HAP-1 (cell line): ENCODE measurements at regions not wholly inside any gene's neighbourhood (a gene's known extent, or its start where the extent isn't known, plus 50 kb on each side); places are given as distances from the start of the nearest gene placed in this dataset.
A peak's percentile ranks its signal among the peaks of the same experiment; 100 is the strongest.
"Not testable (repeated sequence)": the region's sequence is repeated elsewhere in the genome, so short reads cannot be mapped to it uniquely, and the experiment has no call there.

Experiments
- DNase-seq, 2 experiments: peaks; one replicate each; pipeline ENCODE4 v3.0.0-alpha.2; 2016 to 2020; ENCODE audit warnings: low spot score in 2 of 2
- H3K27me3 ChIP-seq: fragments of 250-450 bp; sonication (Bioruptor Pico); 2 replicates; pipeline ENCODE4 v1.5.1; 2020; ENCODE audit warnings: low read depth, mild to moderate bottlenecking, moderate library complexity
- H3K36me3 ChIP-seq: fragments of 250-450 bp; sonication (Bioruptor Pico); replicated peaks from 2 replicates; pipeline ENCODE4 v1.5.1; 2020; ENCODE audit warnings: mild to moderate bottlenecking
- H3K4me1 ChIP-seq: fragments of 250-450 bp; sonication (Bioruptor Pico); 2 replicates; pipeline ENCODE4 v1.5.1; 2020; ENCODE audit warnings: mild to moderate bottlenecking
- H3K4me3 ChIP-seq: fragments of 250-450 bp; sonication (Bioruptor Pico); 2 replicates; pipeline ENCODE4 v1.5.1; 2020; ENCODE audit warnings: mild to moderate bottlenecking, moderate library complexity
- H3K9me3 ChIP-seq: fragments of 250-450 bp; sonication (Bioruptor Pico); 2 replicates; pipeline ENCODE4 v1.5.1; 2020; ENCODE audit warnings: mild to moderate bottlenecking, moderate library complexity
- in situ Hi-C: fragments of 300-500 bp; cut with MboI; formaldehyde crosslinking; loops from 3 replicates; pipeline ENCODE4 v1.14.3; 2020; ENCODE audit warnings: low sequenced_read_pairs, inconsistent platforms, mixed read lengths

- no peak overlapping the region for H3K4me3 ChIP-seq
- H3K9me3 ChIP-seq, result no peaks in the 10 kb centered on the region
- DNase-seq, result no peak
- in situ Hi-C loops, result no loop called here
- H3K4me1 ChIP-seq, result no peaks in the 10 kb centered on the region
- H3K27me3 ChIP-seq, result no peaks in the 10 kb centered on the region
- H3K36me3 ChIP-seq, result no peaks in the 10 kb centered on the region
These were observed 56.5 kb upstream of the NOTCH1 start for GRCh38 chr9:136602193-136602885.

- in situ Hi-C loops, DNase-seq, H3K4me3 ChIP-seq, H3K4me1 ChIP-seq, H3K27me3 ChIP-seq, H3K9me3 ChIP-seq, H3K36me3 ChIP-seq: not testable (repeated sequence)
These were observed 55.6 kb upstream of the NOTCH1 start for GRCh38 chr9:136601250-136601973.

GRCh38 chr9:136599811-136600660, 54.2 kb upstream of the NOTCH1 start:
- no peaks in the 10 kb centered on the region for H3K4me1 ChIP-seq

DNA sequence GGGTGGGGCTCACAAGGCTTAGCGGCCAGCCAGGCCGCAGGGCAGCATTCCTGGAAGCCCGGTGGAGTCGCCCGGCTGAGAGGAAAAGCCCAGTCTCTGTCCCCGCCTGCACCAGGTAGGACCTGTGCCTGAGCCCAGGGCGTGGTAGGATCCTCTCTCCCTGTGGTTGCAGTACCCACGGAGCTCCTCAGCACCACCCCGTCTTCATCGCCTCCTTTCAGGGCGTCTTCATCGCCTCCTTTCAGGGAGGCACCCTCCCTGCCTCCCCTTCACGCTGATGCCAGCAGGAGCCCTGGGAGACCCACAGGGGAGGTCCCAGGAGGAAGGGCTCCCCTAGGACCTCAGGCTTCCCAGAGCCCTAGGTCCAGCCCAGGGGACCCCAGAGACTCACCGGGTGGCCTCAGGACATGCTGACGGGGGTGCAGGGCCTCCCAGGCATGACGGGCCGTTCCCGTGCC, 53.3 kb upstream of the NOTCH1 start:
- DNase-seq, result no peak
- Histone ChIP-seq H3K36me3 (no peaks in the 10 kb centered on the region), H3K27me3 (no peaks in the 10 kb centered on the region), H3K9me3 (no peaks in the 10 kb centered on the region), H3K4me1 (no peaks in the 10 kb centered on the region), H3K4me3 (no peak overlapping the region)
- in situ Hi-C loops, result no loop called here

More at GRCh38 chr9:136599811-136600660, 54.2 kb upstream of the NOTCH1 start:
- in situ Hi-C loops, result no loop called here
- Histone ChIP-seq H3K27me3 (no peaks in the 10 kb centered on the region), H3K9me3 (no peaks in the 10 kb centered on the region), H3K36me3 (no peaks in the 10 kb centered on the region), H3K4me3 (no peak overlapping the region)
- no peak for DNase-seq

DNA sequence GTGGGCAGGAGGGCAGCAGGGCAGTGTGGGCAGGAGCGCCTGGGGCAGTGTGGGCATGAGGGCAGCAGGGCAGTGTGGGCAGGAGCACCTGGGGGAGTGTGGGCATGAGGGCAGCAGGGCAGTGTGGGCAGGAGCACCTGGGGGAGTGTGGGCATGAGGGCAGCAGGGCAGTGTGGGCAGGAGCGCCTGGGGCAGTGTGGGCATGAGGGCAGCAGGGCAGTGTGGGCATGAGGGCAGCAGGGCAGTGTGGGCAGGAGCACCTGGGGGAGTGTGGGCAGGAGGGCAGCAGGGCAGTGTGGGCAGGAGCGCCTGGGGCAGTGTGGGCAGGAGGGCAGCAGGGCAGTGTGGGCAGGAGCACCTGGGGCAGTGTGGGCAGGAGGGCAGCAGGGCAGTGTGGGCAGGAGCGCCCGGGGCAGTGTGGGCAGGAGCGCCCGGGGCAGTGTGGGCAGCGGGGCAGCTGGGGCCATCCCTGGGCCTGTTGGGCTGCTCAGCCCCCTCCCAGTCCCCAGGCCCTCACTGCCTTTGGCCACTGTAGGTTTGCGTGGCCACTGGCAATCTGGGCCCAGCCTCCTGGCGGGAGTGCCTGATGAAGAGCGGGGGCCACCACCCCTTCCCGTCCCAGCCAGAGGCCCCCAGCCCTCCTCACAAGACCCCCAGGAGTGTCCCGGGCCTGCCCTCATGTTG, 52.7 kb upstream of the NOTCH1 start:
- H3K4me3 ChIP-seq, H3K36me3 ChIP-seq, H3K4me1 ChIP-seq, H3K9me3 ChIP-seq, DNase-seq, in situ Hi-C loops, H3K27me3 ChIP-seq: not testable (repeated sequence)

GRCh38 chr9:136597965-136598364, 52.1 kb upstream of the NOTCH1 start:
- Histone ChIP-seq H3K36me3 (no peaks in the 10 kb centered on the region), H3K4me3 (no peak overlapping the region), H3K4me1 (no peaks in the 10 kb centered on the region), H3K9me3 (no peaks in the 10 kb centered on the region), H3K27me3 (no peaks in the 10 kb centered on the region)
- DNase-seq, result no peak
- in situ Hi-C loops, result no loop called here

DNA sequence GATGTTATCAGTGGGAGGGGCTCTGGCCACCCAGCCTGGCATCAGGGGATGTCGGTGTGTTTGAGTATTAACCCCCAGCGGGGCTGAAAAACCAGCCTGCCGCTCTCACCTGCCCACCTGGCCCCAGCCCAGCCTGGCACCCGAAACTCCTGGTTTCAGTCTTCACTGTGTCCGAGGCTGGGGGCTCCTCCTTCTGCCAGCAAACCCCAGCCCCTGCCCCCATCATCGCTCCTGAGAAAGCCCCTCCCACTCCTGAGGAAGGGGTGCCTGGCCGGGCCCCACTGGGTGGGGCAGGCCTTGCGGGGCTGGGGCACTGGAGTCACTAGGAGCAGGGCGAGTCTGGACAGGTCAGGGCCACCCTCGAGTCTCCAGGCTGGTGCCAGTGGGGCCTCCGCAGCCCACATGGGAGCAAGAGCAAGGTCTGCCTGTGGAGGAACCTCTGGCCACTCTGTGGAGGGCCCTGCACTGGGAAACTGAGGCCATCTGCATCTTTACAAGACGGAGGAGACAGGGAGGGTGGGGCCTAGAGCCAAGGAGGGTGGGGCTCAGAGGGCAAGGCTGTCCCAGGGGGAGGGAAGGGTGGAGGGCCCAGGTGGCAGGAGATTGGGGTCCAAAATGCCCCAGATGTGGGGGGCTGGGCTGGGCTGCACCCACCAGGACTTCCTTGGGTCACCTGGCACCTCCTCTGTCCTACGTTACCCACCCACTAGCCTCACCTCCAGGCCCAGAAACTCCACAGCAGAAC, 51.5 kb upstream of the NOTCH1 start:
- Histone ChIP-seq H3K4me1 (no peaks in the 10 kb centered on the region), H3K27me3 (0 out of 2 replicates have a peak, but pooled peaks cover 3% of the 10 kb centered on the region), H3K4me3 (no peak overlapping the region), H3K36me3 (no peaks in the 10 kb centered on the region), H3K9me3 (no peaks in the 10 kb centered on the region)
- in situ Hi-C loops, result no loop called here
- no peak for DNase-seq

- Histone ChIP-seq H3K9me3 (no peaks in the 10 kb centered on the region), H3K4me3 (no peak overlapping the region), H3K4me1 (no peaks in the 10 kb centered on the region), H3K36me3 (no peaks in the 10 kb centered on the region), H3K27me3 (0 out of 2 replicates have a peak, but pooled peaks cover 3% of the 10 kb centered on the region)
- in situ Hi-C loops, result no loop called here
- DNase-seq, result peak in 1 of 2 experiments; percentile 34
These were observed 50.8 kb upstream of the NOTCH1 start for GRCh38 chr9:136596630-136597031.

- Histone ChIP-seq H3K4me1 (no peaks in the 10 kb centered on the region), H3K9me3 (no peaks in the 10 kb centered on the region), H3K4me3 (no peak overlapping the region), H3K27me3 (0 out of 2 replicates have a peak, but pooled peaks cover 3% of the 10 kb centered on the region), H3K36me3 (no peaks in the 10 kb centered on the region)
- in situ Hi-C loops, result no loop called here
- no peak for DNase-seq
These were observed 50.4 kb upstream of the NOTCH1 start for GRCh38 chr9:136596217-136596616.

DNA sequence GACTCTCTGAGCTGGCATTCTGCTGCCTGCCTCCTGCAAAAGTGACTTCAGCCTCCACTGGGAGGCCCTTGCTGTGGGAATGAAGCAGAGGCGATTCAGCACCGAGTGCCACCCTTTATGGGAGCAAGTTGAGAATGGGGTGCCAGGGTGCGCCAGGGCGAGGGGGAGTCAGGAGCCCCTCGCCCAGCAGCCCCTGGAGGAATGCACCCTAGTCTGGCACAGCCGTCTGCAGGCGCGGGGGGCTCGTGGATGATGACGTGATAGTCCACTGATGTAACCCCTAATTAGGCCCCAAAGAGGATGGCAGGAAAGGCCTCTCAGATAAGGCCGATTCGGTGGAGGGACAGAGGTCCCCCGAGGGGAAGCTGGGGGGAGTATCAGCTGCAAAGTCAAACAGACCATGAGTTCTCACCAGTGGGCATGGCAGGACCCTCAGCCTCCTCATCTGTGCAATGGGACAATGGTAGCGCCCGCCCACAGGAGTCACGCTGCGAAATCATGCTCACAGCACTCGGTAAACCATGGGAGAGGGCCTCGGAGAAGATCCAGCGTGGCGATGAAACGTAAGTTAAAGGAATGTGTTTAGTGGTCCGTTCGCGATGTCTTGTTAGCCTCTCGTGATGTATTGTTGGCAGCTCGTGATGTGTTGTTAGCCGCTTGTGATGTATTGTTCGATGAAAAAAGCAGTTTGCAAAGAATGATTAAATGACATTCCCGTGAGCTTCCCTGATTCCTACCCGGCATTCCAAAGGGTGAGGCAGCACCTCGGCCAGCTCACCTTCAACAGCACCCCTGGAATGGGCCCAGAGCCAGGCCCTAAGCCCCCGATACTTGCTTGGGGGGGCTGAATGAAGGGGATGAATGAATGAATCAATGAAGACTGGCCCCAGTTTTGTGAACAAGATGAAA, 49.7 kb upstream of the NOTCH1 start:
- Histone ChIP-seq H3K4me1 (no peaks in the 10 kb centered on the region), H3K27me3 (0 out of 2 replicates have a peak, but pooled peaks cover 3% of the 10 kb centered on the region), H3K4me3 (no peak overlapping the region), H3K9me3 (no peaks in the 10 kb centered on the region), H3K36me3 (no peaks in the 10 kb centered on the region)
- in situ Hi-C loops, result no loop called here
- no peak for DNase-seq
